CD4-positive, alpha-beta T cell treated with Interleukin-4 for 1 hour (primary cell): ENCODE measurements at regions not wholly inside any gene's neighbourhood (a gene's known extent, or its start where the extent isn't known, plus 50 kb on each side); places are given as distances from the start of the nearest gene placed in this dataset.

Source experiments
- DNase-seq, 2 donors: peaks; one replicate each; pipeline ENCODE4 v3.0.0-alpha.2; 2020 to 2022

DNA sequence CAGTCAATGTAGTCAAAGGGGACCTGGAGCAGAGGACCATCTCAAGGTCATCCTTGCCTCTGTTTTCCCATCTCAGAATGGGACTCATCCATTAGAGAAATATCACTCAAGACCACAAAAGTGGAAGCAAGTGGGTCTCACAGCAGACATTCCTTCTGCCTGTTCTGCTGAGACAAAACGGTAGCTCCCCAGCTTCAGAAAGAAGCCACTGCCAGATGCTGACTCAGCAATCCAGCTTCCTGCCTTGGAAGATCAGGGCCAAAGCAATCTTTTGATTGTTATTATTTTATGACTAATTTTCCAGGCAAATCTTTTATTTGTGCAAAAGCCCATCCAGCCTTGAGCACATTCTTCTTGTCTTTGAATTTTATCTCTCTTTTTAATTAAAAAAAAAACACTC lies 86.8 kb downstream of the CCT6B start:
- DNase-seq, result no peak

DNA sequence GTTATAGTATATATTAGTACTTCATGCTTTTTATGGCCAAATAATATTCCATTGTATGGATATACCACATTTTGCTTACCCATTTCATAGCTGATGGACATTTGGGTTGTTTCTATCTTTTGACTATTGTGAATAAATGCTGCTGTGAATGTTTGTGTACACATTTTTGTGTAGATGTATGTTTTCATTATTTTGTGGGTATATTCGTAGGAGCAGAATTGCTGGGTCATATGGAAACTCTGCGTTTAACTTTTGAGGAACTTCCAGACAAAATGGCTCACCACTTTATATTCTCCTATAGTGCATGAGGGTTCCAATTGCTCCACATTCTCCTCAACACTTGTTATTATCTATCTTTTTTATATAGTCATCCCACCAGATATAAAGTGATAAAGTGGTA lies 88.6 kb downstream of the CCT6B start:
- no peak for DNase-seq

DNA sequence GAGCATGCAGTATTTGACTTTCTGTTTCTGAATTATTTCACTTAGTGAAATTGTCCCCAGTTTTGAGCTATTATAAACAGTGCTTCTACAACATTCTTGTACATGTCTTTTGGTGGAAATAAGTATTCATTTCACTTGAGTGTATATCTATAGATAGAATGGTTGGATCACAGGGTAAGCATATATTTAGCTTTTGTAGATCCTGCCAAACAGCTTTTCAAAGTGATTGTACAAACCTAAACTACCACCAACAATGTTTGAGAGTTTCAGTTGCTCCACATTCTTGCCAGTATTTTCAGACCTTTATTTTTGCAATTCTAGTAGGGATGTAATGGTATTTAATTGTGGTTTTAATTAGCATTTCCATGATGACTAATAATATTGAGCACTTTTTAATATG lies 91.6 kb downstream of the CCT6B start:
- DNase-seq, result no peak

DNA sequence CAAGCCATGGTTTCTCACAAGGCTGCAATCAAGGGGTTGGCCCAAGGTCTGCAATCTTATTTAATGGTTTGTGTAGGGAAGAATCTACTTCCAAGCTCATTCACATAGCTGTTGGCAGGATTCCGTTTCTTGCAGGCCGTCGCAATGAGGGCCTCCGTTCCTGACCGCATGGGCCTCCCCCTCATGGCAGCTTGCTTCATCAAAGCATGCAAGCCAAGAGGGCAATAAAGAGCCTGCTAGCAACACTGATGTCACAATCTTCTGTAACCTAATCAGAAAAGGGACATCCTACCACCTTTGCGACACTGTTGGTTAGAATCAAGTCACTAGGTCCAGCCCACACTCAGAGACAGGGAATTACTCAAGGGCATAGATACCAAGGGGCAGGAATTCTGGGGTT lies 95.5 kb downstream of the CCT6B start:
- DNase-seq, result no peak

DNA sequence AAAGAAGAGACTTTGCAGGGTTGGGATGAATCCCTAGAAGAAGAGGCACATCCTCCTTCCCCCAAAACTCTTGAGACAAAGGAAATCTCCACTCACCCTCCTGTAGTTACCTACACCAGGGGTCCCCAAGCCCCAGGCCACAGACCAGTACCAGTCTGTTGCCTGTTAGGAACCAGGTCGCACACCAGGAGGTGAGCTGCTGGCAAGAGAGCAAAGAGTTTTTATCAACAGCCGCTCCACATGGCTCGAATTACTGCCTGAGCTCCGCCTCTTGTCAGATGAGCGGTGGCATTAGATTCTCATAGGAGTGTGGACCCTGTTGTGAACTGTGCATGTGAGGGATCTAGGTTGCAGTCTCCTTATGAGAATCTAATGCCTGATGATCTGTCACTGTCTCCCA lies 98.9 kb downstream of the CCT6B start:
- DNase-seq, result no peak

DNA sequence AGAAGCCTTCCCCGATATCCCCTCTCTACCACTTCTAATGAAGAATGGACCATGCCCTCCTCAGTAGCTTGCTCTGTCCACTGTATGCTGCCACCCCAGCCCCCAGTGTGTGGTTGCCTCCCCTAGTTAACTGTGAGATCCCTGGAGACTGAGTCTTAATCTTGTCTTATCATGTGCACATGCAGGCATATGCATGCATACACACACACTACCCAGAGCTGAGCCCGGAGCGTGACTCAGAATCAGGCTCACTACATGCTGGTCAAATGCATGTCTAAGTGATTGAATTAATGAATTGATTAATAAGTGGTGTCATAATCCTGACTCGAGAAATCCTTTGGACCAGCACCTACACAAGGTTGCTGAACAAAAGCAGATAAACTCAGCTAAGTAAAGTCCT lies 99.4 kb downstream of the CCT6B start:
- DNase-seq, result no peak

DNA sequence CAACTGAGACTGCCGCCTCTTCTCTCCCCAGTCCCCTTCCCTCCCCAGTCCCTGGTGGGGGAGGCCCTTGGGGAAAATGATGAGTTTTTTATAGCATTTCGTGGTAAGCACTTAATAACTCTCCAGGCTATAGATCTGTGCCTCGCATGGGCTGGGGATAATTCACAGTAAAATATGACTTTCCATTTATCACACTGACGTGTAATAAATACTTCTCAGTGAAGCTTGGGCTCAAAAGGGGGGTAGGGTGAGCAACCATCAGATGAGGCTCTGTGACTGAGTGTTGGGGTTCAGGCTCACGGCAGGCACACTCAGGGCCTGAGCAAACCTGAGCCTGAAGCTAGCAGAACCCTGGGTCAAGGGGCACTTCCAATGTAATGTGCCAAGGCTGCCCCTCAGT lies 101.6 kb downstream of the CCT6B start:
- no peak for DNase-seq

DNA sequence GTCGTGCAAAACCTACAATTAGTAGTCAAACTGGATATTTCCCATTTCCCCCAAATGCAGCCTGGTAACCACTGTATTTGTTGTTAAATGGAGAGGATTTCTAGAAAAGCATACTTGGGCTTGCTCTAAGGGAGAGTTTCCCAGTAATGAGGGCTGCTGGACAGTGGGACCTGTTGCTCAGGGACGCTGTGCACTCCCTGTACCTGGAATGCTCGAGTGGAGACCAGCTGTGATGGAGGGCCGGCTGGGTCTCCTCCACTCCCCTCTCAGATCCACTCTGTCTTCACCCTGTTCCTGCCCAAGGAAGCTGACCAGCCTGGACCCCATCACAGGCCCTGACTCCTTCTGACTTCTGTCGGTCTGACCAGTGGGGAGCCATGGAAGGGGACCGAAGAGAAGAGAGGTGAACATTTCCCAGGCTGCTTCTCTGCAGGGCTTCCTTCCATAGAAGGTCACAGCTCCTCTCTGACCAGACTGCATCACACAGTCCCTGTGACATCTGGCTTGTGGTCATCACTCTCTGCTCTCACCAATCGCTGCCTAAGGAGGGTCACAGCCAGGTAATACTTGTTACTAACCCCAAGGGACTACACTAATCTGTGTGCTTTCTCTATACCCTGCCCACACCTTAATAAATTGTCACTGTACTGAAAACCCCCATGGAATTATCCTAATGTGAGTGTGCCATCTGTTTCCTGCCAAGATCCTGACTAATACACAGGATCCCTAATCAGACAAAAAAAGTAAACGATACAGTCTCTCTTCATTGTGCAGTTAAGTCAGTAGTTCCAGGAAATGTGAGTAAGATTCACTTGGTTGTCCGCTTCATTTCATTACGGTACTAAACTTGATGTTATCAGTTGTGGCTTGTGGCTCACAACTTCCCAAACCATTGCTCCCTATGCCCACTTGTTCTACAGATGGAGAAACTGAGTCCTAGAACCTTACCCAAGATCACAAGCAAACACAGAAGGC lies 102.4 kb downstream of the CCT6B start:
- DNase-seq, result no peak

DNA sequence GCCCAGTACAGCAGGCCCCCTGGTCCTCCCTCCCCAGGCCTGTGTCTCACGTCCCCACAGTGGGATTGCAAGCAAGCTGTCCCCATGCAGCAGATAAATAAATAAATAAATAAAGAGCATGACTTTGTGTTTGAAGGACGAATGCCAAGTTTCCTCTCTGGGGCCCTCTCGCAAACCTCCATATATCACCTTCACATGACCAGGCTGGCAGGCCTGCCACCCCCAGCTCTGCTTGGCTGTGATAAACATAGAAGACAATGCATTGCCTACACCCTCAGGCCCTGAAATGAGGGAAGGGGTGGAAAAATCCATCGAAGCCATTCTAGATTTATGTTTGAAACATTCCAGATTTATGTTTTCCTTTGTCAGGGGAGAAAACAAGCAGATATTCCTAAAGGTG lies 107.3 kb downstream of the CCT6B start:
- no peak for DNase-seq

DNA sequence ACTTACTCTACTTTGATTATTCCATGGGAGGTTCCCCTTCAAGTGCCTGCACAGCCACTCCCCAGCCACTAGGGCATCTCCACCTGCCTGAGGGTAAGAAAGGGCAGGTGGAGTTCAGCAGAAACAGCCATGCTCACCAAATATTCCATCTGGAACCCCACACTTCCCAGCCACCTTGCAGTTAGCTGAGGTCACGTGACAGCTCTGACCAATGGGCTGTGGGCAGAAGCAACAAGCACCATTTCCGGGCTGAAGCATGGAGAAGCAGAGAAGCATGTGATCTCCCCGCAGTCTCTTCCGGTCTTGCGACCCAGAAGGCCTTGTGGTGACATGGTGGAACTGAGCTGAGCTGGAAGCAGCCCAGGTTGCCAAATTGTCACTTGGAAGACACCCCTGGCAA lies 108.6 kb downstream of the CCT6B start:
- no peak for DNase-seq

DNA sequence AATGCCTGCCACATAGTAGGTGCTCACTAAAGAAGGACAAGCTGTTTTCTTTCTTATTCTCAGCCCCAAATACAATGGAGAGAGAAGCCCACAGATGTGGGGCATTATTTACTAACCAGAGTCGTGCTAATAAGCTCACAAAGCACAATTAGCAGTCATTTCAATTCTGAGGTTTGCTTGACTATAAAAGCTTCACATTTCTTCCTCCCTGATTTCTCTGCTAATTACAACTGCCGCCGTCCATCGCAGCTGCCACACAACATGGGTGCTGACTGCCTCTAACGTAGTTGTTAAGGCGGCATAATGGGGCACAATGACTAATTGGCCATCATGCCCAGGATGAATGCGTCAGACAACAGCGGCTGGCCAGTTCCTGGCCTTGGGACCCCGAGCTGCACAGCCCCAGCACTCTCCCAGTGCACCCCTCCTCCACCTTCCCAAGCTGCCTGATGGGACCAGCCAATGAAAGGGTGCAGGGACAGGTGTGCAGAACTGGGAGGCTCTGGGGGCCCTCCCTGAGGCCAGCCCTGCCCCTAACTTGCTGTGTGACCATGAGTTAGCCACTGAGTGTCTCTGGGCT lies 109.2 kb downstream of the CCT6B start:
- DNase-seq, result no peak

DNA sequence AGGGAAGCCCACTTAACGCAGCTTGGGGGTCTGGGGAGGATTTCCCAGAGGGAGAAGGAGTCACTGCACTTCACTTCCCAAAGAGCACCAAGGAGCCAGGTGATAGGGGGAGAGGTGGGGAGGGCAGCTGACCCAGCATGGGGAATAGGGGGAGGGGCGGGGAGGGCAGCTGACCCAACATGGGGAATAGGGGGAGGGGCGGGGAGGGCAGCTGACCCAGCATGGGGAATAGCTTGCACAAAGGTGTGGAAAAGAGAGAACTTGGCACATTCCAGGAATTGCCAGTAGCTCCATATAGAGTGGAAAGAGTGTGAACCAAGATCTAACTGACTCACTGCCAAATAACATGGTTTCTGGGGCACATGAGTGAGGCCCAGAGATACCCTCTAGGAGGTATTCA lies 110.3 kb downstream of the CCT6B start:
- no peak for DNase-seq

DNA sequence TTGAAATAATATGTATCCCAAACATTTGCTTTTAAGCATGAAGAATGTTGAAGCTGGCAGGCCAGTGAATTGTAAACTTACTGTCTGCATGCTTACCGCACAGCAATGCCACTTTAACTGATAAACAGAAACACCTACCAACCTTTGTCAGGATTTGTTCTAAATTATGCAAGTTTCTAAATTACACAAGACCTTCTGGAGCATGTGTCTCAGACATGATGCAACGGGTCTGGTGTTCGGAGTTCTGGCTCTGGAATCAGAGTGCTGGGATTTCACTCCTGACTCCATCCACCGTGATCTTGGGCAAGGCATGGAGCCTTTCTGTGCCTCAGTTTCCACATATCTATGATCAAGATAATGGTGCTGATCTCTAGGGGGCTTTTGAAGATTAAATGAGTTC lies 111.2 kb downstream of the CCT6B start:
- no peak for DNase-seq

DNA sequence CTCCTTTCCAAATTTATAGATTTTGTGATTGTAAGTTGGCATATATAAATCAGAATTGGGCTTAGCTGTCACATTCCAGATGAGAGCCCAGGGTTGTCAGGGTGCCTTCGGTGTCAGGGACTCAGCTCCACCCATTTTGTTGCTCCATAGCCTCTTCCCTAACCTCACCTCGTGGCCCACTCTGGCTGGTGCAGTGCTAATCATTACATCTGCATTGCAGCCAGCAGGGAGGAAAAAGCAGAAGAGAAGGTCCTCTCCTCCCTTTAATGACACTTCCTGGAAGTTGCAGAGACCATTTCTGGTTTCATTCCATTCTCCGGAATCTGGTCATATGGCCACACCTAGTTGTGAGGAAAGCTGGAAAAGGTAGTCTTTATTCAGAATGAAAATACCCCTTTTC lies 113.3 kb downstream of the CCT6B start:
- DNase-seq, result no peak

DNA sequence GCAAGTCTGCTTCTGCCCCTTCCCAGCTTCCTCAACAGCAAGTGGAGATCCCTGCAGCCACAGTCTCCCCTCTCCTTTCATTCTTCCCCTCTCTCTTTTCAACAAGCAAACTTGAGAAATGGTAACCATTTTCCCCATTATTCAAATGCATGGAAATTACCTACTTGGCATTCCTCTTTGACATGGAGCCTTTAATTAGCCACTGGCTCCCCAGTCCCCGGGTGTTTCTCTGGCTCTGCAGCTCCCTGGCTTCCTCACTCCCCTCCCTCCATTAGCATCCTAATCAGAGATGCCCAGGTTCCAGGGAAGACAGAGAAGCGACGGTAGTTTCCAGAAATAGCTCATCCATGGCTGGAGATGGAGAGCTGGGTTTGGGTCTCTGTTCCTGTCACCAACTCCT lies 116.0 kb downstream of the CCT6B start:
- DNase-seq, result no peak

DNA sequence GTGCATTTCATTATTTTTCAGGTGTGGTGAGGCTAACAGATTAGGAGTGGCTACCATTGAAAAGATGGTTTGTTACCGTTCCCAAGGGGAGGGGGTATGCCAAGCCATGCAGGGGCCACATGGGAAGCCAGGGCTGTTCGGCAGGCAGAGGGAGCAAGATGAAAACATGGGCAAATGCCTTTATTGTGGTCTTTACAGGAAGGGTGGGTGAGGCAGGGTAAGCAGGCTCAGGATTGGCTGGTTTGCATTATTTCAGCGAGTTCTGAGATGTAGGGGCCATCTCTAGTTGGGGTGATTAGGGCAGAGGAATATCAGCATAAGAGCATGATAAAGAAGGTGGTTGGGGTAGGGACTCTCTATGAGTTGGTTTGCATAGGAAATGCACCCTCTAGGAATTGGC lies 117.6 kb downstream of the CCT6B start:
- DNase-seq, result peak in 1 of 2 donors; percentile 12

DNA sequence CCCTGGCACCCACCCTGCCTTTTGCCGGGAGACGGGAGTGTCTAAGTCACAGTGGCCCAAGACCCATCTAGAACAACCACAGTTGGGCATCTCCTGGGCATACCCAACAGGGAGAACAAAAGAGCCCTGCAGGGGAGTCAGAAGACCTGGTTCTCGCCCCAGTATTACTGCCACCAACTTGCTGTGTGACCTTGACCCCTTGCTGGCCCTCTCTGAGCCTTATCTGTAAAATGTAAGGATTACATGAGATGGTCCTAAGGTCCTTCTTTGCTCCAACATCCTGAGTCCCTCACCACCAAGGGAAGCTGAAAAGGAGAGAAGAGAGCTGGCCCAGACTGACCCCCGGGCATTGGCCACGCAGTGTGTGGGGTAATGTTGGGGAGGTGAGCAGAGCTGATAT lies 119.0 kb downstream of the CCT6B start:
- no peak for DNase-seq

DNA sequence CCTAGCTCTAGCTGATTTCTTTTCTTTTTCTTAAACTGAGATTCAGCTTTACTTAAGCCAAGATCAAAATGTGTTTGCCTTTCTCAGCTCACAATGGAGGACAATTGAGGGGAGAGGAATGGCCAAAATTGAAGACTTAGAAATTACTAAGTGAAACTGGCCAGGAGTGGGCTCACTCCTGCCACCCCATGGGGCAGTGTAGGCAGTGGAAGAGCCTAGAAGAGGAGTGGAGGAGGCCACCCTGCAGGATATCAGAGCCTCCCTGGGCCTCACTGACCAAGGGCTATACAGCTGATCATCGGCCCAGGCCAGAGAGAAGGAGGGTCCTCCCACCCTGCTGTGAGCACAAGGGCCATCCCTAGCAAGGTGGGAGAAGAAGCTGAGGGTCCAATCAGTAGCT lies 119.8 kb downstream of the CCT6B start:
- DNase-seq, result no peak

DNA sequence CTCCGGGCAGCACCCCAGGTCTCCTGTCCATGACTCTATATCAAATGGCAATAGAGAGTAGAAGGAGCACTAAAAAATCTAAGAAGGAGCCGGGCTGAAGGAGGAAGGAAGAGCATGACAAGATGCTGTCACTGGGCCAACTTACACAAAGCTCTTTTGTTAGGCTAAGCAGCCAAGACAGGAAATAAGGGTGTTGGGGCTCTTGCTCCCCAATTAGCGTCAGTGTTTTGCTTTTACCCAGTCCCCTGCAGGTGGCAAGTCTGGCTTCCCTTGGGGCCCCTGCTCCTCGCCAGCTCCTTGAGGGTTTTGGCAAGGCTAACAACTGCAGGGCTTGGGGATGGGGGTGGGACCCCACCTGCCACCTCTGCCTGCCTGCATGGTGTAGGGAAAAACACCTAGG lies 120.5 kb downstream of the CCT6B start:
- DNase-seq, result peak; percentile 13 to 25

DNA sequence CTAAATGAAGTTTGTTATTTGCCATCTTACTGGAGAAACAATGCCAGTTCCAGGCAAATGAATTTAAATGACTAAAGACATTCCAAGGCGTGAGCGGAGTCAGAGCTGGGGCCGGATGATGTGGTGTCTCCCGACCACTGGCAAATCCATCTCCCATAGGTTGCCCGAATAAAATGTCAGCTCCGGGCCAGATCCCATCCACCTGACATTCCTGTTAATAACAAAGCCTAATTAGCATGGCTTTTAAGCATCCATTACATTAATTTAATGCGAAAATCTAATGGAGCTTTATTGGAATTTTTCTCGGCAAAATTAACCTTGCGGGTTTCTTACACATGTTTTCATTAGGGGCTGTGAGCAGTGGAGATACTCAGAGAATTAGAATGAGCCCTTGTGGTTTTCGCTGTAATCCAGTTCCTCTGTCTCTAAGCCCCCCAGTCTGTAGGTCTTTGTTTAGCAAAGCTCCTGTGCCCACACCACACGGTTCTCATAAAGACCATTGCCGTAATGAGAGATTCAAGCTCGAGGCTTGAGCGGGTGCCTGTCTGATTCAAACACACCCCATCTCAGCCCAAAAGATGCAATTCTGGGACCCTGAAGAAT lies 123.3 kb downstream of the CCT6B start:
- no peak for DNase-seq

DNA sequence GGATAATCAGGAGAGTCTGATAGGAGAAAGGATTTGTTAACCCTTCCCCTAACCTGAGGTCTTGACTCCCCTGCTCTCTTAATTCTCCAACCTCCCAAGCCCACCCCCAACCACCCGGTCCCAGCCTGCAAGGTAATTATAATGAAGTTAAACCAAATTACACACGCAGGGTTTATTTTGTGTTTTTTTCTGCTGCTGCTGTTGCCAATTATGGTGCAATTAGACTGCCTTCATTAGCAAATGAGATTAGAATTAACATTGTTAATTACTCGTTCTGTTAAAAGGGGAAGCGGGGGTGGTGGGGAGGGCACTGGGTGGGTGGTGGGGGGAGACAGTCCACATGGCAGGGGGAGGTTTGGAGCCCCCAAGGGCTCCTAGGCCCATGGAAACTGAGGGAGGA lies 128.9 kb downstream of the CCT6B start:
- DNase-seq, result no peak

DNA sequence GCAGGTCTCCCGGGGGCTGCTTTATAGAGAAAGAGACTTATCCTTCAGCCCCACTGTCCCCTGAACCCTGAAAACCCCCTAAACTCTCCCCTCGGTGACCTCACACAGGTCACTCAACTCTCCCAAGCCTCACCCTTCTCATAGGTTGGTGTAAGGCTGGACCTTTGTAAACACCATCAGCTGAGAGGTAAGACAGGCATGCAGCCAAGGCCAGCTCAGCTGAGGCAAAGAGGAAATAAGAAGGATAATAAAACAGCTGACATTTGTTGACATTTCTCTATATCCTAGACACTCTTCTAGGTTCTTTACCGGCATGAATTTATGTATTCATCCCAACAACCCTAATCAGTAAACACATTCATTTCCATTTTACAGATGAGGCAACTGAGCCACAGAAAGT lies 134.3 kb downstream of the CCT6B start:
- no peak for DNase-seq

DNA sequence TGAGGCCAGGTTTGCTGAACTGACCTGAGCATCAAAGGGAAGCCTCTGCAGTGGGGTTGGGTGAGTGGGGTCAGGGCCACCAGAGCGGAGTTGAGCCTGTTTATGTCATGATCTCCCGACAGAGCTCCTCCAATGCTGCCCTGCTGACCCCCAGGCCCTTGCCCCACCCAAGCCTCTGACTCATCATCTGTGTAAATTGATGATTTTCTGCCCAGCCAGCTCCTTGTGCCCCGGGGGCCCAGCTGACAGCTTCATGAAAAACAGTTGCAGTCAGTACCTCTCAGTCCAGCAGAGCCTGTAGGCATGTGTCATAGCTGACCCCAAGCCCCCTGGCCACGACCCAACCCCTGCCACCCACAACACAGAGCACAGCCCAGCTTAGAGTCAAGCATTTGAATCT lies 134.9 kb downstream of the CCT6B start:
- DNase-seq, result no peak

DNA sequence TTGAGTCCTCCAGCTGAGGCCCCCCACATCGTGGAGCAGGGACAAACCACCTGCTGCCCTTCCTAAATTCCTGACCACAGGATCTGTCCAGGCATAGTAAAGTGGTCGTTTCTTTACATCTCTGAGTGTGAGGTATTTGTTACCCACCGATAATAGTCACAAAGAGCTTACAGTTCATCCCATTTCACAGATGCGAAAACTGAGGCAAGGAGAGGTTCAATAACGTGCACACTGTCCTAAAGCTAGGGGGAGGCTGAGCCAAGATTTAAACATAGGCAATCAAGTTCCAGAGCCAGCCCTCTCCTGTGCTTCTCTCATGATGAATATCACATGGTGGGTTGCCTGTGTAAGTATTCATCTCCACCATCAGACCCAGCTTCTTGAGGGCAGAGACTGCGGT lies 135.4 kb downstream of the CCT6B start:
- no peak for DNase-seq
